HepG2 (cell line): ENCODE measurements at regions not wholly inside any gene's neighbourhood (a gene's known extent, or its start where the extent isn't known, plus 50 kb on each side); places are given as distances from the start of the nearest gene placed in this dataset.

Source experiments
- FIP1L1 ChIP-seq: fragments of 200-400 bp; formaldehyde crosslinking; IDR thresholded peaks from 2 replicates; pipeline ENCODE4 v1.6.1; 2018; ENCODE audit warnings: low read depth, mild to moderate bottlenecking, low read length, moderate library complexity, borderline replicate concordance; ENCODE audit not compliant: insufficient read depth
- POLR2AphosphoS2 ChIP-seq: IDR thresholded peaks from 2 replicates; pipeline ENCODE4 v1.6.1; 2011; ENCODE audit warnings: low read depth, low read length, improper control_type of control experiment
- SRF ChIP-seq: IDR thresholded peaks from 2 replicates; pipeline ENCODE4 v1.6.1; 2011; ENCODE audit warnings: mild to moderate bottlenecking, low read depth, low read length, moderate library complexity
- TF ChIP-seq, protein P1 (sequence below): sonication (generic); formaldehyde crosslinking; IDR thresholded peaks from 2 replicates; pipeline ENCODE4 v1.4.0; 2020; ENCODE audit warnings: missing genetic modification reagents

DNA sequence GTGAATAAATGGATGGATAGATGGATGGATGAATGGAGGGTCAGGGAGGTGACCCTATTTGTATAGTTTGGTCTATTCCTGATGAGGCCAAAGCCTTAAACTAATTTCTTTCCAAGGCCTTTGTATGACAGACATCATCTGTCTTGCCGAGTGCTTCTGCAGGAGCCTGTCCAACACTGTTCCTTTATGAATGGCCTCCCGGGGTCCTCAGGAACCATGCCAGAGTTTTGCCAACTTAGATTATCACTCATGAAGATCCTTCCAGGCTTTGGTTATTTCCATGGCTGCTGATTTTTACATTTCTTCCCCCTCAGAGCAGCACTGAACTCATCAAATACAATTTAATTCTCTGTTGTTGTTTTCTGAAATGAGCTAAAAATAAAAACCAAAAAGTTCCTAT, 133.0 kb upstream of the SOX2 start:
- TF ChIP-seq FIP1L1: no peak
- no peak for TF ChIP-seq SRF
- TF ChIP-seq, protein P1, sequence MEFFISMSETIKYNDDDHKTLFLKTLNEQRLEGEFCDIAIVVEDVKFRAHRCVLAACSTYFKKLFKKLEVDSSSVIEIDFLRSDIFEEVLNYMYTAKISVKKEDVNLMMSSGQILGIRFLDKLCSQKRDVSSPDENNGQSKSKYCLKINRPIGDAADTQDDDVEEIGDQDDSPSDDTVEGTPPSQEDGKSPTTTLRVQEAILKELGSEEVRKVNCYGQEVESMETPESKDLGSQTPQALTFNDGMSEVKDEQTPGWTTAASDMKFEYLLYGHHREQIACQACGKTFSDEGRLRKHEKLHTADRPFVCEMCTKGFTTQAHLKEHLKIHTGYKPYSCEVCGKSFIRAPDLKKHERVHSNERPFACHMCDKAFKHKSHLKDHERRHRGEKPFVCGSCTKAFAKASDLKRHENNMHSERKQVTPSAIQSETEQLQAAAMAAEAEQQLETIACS (CRISPR knock-in tag): no peak
- TF ChIP-seq POLR2AphosphoS2: no peak
